Fibroblast of skin of right quadriceps (primary cell): ENCODE measurements at regions not wholly inside any gene's neighbourhood (a gene's known extent, or its start where the extent isn't known, plus 50 kb on each side); places are given as distances from the start of the nearest gene placed in this dataset.

Experiments used
- DNase-seq: peaks from one replicate; pipeline ENCODE4 v3.0.0-alpha.2; 2013

- no peak for DNase-seq
Observed at GRCh38 chr7:79862447-79863210, 272.0 kb upstream of the GNAI1 start.

DNA sequence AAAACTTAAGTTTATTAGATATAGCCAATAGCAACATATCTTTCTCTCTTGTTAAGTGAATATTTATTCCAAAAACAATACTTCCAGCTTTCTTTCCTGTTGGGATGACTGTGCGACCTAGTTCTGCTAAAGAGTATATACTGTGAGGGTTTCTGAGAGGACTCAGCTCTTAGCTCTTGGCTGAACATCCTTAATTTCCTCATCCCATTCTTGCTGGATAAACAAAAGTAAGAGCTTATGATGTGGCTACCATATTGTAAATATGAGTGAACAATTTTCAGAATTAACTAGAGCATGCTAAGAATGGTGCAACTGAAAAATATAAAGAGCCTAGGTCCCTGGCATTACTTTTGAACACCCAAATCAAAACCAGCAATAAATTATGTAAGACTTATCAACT lies 279.5 kb upstream of the GNAI1 start:
- DNase-seq: no peak

GRCh38 chr7:79854621-79855020 lies 280.0 kb upstream of the GNAI1 start:
- peak; percentile 2 for DNase-seq

- DNase-seq: no peak
Observed at GRCh38 chr7:79837915-79838314, 296.7 kb upstream of the GNAI1 start.

DNA sequence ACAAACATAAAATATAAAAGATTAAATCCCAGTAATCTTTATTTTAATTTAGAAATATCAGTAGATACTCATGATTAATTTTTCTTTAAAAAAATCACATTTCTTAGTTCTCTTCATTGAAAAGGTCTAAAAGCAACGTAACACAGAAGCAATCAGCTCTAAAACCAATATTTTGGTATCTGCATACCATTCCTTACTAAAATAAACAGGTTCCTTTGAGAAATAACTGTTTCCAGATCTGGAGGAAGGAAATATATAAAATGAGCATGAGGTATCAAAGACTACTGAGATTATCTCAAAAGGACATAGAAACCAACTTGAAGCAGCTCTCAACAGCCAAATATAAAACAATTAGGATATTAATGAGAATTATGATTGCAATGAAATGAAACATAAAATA lies 301.0 kb upstream of the GNAI1 start:
- DNase-seq: no peak

- DNase-seq: no peak
Observed at GRCh38 chr7:79828866-79829265, 305.8 kb upstream of the GNAI1 start.

- peak; percentile 44 for DNase-seq
Observed at GRCh38 chr7:79823246-79823951, 311.2 kb upstream of the GNAI1 start.

- peak; percentile 2 for DNase-seq
Observed at GRCh38 chr7:79822620-79823240, 311.9 kb upstream of the GNAI1 start.

- peak; percentile 72 for DNase-seq
Observed at GRCh38 chr7:79820387-79820786, 314.2 kb upstream of the GNAI1 start.

DNA sequence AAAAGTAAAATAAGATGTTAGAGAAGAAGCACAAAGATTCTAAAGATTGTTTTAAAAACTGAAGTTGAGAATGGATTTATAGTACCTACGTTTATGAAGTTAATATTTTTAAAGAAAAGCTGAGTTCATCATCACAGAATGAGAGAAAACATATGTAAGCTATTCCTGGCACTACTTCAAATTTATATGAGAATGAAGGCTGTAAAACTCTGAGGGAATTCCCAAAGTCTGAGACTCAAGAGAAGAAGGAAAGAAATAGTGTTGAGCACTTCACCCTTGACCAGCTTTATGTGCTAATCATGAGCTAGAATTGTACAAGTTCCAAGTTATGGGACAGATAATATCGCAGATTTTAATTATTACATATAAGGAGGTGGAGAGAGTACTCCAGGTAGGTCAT lies 323.7 kb upstream of the GNAI1 start:
- DNase-seq: peak; percentile 23

GRCh38 chr7:79806161-79806734 lies 328.4 kb upstream of the GNAI1 start:
- peak; percentile 38 for DNase-seq

GRCh38 chr7:79790656-79791262 lies 337.3 kb upstream of the MAGI2 start:
- DNase-seq: no peak

DNA sequence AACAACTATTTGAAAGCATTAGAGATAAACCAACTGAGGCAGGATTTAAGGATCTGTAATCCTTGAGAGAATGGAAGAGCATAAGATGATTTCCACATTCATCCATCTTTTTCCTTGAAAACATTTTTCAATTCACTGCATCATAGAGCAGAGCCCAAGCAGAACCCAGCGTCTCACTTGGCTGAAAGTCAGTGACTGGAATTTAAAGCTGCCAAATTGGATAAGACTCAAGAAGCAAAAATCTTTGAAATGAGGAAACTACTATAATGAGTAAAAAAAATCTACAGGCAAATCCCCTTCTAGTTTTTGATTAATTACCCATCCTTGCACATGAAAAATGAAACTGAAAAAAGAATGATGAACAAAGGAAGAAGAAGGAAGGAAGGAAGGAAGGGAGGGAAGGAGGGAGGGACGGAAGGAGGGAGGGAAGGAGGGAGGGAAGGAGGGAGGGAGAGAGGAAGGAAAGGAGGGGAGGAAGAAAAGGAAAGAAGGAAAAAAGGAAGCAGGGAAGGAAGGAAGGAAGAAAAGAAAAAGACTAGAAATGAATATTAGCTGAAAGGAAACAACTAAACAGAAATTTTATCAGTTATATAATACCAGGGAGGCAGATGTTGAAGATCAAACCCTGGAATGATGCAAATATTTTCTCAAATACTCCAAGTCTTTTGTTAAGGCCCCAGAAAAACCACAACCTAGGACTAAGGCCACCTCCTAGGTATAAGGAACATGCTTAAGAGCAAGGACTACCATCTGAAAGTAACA lies 336.3 kb upstream of the MAGI2 start:
- DNase-seq: peak; percentile 75

- DNase-seq: peak; percentile 11
Observed at GRCh38 chr7:79787623-79788022, 334.2 kb upstream of the MAGI2 start.

DNA sequence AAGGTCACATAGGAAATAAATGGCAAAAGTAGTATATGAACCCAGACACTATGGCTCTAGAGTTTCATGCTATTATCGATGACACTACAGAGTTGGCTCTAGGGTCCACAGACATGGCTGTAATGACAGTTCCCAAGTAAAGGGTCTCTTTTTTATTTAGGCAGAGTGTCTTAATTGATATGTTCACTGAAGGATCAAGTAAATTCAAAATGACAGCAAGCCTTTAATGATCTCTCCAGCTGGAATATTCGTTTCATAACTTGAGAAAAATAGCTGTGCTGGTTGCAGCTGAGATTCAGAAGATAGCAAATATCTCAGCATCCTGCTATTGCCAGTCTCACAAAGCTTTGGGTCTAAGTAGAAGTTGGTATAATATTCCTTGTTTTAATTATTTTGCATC lies 333.6 kb upstream of the MAGI2 start:
- DNase-seq: no peak

GRCh38 chr7:79786187-79786586 lies 332.7 kb upstream of the MAGI2 start:
- DNase-seq: peak; percentile 50

DNA sequence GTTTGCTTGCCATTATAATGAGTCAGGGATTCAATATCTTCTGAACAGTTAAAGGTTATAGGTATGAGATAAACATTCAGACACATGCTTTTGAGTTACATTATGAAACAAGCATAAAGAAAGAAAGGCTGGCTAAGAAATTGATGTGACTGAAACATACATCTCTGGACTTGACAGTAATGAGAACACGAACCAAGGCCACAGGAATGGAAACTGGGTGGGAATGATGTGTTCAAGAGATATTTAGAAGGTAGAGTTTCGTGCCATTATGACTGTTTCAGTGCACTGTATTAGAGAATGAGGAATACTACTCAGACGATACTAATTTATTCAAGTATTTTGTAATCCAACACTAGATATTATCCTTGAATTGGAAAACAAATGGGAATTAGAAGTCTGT lies 332.1 kb upstream of the MAGI2 start:
- peak; percentile 18 for DNase-seq

GRCh38 chr7:79782906-79783305 lies 329.4 kb upstream of the MAGI2 start:
- DNase-seq: no peak

DNA sequence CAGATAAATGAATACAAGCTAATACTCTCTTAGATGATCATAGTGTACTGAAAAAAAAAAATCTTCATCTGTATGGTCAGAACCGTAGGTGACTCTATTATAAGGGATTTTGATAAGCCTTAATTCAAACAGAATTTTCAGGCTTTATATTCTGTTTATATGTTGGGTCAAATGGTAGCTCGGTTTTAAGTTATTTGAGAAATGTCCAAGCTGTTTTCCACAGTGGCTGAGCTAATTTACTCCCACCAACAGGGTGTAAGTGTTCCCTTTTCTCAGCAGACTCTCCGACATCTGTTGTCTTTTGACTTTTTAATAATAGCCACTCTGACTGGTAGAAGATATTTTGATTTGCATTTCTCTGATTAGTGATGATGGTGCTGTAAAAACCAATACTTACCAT lies 328.8 kb upstream of the MAGI2 start:
- DNase-seq: no peak

GRCh38 chr7:79781716-79782115 lies 328.2 kb upstream of the MAGI2 start:
- no peak for DNase-seq

DNA sequence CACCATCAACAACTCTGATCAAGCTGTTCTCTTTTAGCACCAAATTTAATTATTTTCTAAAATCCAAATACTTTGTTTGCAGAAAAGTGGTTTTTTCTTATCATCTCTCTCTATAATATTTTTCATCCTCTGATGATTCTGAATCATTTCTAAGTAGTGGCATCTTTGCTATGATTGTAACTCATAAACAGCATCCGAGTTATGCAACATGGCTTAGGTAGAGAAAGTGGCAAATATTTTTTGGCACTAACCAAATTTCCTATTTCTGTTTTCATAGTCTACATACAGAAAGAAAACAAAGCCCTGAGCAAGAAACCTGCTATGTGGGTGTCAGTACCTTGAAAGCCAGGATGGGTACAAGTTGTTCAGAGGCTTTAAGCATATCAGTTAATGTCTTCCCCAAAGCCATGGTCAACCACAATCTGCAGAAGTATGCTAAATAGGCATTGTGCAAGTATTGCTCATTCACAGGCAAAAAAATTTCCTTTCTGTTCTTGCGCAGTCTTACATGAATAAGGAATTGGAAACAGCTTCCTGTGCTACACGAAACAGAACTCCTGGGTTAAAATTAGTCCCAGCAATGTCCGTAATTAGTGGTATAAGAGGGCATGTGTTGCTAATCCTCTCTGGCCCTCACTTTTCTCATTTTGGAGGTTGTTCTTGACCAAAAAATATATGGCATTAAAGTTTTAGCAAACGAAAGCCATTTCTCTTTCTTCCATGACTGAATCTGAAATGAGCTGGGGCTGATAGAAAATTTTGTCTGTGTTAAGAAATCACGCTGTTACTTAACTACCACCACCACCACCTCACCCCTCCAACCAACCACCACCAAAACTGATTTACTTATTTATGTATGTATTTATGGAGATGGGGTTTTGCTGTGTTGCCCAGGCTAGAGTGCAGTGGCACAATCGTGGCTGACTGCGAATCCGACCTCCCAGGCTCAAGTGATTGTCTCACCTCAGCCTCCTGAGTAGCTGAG lies 325.6 kb upstream of the MAGI2 start:
- peak; percentile 93 for DNase-seq
